Osteocyte (in vitro differentiated cells): ENCODE measurements at regions not wholly inside any gene's neighbourhood (a gene's known extent, or its start where the extent isn't known, plus 50 kb on each side); places are given as distances from the start of the nearest gene placed in this dataset.

Experiments
- DNase-seq: peaks from one replicate; pipeline ENCODE4 v3.0.0; 2021; ENCODE audit warnings: mixed read lengths; ENCODE audit not compliant: unreplicated experiment; ENCODE audit errors: extremely low spot score
- H3K27ac Mint-ChIP-seq: one replicate; pipeline ENCODE4 v1.8.0; 2021; ENCODE audit warnings: mild to moderate bottlenecking, mixed read lengths; ENCODE audit not compliant: unreplicated experiment
- H3K27me3 Mint-ChIP-seq: one replicate; pipeline ENCODE4 v1.8.0; 2021; ENCODE audit warnings: mixed read lengths; ENCODE audit not compliant: unreplicated experiment
- H3K36me3 Mint-ChIP-seq: one replicate; pipeline ENCODE4 v1.8.0; 2021; ENCODE audit warnings: mixed read lengths; ENCODE audit not compliant: unreplicated experiment
- H3K4me1 Mint-ChIP-seq: one replicate; pipeline ENCODE4 v1.8.0; 2021; ENCODE audit warnings: mixed read lengths; ENCODE audit not compliant: unreplicated experiment
- H3K4me3 Mint-ChIP-seq: one replicate; pipeline ENCODE4 v1.8.0; 2021; ENCODE audit warnings: mild to moderate bottlenecking, moderate library complexity, mixed read lengths; ENCODE audit not compliant: unreplicated experiment
- H3K9me3 Mint-ChIP-seq: one replicate; pipeline ENCODE4 v1.8.0; 2021; ENCODE audit warnings: mixed read lengths; ENCODE audit not compliant: unreplicated experiment
- CTCF ChIP-seq: fragments of 200-600 bp; sonication (generic); IDR thresholded peaks from 2 replicates; pipeline ENCODE4 v1.5.0; 2021; ENCODE audit warnings: antibody characterized with exemption, mild to moderate bottlenecking, moderate library complexity

- DNase-seq: no peak
- Mint-ChIP-seq H3K27ac (no peak overlapping the region), H3K4me1 (no peaks in the 10 kb centered on the region), H3K9me3 (no peaks in the 10 kb centered on the region), H3K4me3 (no peak overlapping the region), H3K36me3 (no peaks in the 10 kb centered on the region), H3K27me3 (peaks cover 2% of the 10 kb centered on the region)
- no peak for TF ChIP-seq CTCF
Measured at GRCh38 chr4:110675426-110675825, 52.5 kb upstream of the PITX2 start.

- no peaks in the 10 kb centered on the region for H3K9me3 Mint-ChIP-seq
- no peaks in the 10 kb centered on the region for H3K36me3 Mint-ChIP-seq
- no peak overlapping the region for H3K27ac Mint-ChIP-seq
- H3K4me1 Mint-ChIP-seq: no peaks in the 10 kb centered on the region
- no peak for TF ChIP-seq CTCF
- DNase-seq: no peak
- H3K4me3 Mint-ChIP-seq: no peak overlapping the region
- H3K27me3 Mint-ChIP-seq: peaks cover 2% of the 10 kb centered on the region
Measured at GRCh38 chr4:110676241-110676640, 53.4 kb upstream of the PITX2 start.

- peaks cover 2% of the 10 kb centered on the region for H3K27me3 Mint-ChIP-seq
- H3K4me3 Mint-ChIP-seq: no peak overlapping the region
- H3K36me3 Mint-ChIP-seq: no peaks in the 10 kb centered on the region
- TF ChIP-seq CTCF: no peak
- DNase-seq: no peak
- H3K27ac Mint-ChIP-seq: no peak overlapping the region
- H3K4me1 Mint-ChIP-seq: no peaks in the 10 kb centered on the region
- H3K9me3 Mint-ChIP-seq: no peaks in the 10 kb centered on the region
Measured at GRCh38 chr4:110678517-110679227, 55.8 kb upstream of the PITX2 start.

DNA sequence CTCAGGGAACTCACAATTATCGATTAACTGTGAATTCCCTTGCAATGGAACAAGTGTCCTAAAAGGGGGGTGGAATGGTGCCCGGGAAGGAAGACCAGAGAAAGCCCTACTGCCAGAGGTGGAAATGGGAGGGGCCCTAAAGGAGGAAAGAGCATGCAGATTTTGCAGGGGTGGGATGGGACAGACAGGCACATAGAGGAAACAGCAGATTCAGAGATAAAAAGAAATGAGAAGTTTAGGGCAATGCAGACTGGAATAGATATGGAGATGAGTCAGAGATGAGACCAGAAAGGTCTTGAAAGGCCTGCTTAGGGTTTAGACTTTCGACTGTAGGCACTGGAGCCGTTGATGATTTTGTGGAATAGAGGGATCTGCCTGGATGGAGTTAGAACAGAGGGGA is 57.4 kb upstream of the PITX2 start:
- Mint-ChIP-seq H3K4me1 (no peaks in the 10 kb centered on the region), H3K4me3 (no peak overlapping the region), H3K9me3 (no peaks in the 10 kb centered on the region), H3K27me3 (peaks cover 2% of the 10 kb centered on the region), H3K36me3 (no peaks in the 10 kb centered on the region), H3K27ac (no peak overlapping the region)
- no peak for DNase-seq
- no peak for TF ChIP-seq CTCF

DNA sequence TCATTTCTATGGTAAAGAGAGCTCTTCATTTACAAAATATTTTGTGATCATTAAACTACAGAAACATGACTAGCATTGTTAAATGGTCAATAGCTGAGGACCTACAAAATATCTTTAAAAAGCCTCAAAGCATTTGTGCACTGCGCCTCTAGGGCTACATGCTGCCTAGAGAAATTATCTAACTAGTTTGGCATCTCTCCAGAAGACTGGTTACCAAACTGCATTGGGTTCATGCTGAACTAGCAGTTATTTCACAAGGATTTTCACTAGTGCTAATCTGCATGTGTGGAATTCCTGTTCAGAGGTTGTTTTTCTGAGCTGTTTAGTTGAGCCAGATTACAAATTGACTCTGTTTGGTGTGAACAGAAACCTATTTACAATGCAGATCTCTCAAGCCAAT is 58.5 kb upstream of the PITX2 start:
- no peak for DNase-seq
- Mint-ChIP-seq H3K36me3 (no peaks in the 10 kb centered on the region), H3K27ac (no peak overlapping the region), H3K4me1 (no peaks in the 10 kb centered on the region), H3K9me3 (no peaks in the 10 kb centered on the region), H3K4me3 (no peak overlapping the region), H3K27me3 (peaks cover 2% of the 10 kb centered on the region)
- no peak for TF ChIP-seq CTCF
